HG02763 (cell line): ENCODE measurements at regions not wholly inside any gene's neighbourhood (a gene's known extent, or its start where the extent isn't known, plus 50 kb on each side); places are given as distances from the start of the nearest gene placed in this dataset.
"Not testable (repeated sequence)": the region's sequence is repeated elsewhere in the genome, so short reads cannot be mapped to it uniquely, and the experiment has no call there.

Experiments
- ATAC-seq: cut with Tn5 transposase; IDR thresholded peaks from one replicate; pipeline ENCODE4 v1.9.1; 2021; ENCODE audit warnings: mild to moderate bottlenecking, moderate library complexity; ENCODE audit not compliant: unreplicated experiment

DNA sequence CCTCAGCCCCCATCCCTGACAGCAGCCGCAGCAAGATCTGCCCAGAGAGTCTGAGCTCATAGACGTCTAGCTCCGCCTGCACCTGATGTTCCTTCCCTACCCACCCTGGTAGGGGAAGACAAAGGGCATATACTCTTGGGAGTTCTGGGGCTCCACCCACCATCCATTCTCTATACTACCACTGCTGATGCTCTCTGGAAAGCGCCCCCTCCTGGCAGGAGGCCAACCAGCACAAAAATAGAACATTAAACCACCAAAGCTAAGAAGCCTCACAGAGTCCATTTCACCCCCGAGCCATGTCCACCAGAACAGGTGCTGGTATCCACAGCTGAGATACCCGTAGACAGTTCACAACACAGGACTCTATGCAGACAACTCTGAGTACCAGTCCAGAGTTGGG lies 662.6 kb upstream of the FAM98A start:
- ATAC-seq = no peak

DNA sequence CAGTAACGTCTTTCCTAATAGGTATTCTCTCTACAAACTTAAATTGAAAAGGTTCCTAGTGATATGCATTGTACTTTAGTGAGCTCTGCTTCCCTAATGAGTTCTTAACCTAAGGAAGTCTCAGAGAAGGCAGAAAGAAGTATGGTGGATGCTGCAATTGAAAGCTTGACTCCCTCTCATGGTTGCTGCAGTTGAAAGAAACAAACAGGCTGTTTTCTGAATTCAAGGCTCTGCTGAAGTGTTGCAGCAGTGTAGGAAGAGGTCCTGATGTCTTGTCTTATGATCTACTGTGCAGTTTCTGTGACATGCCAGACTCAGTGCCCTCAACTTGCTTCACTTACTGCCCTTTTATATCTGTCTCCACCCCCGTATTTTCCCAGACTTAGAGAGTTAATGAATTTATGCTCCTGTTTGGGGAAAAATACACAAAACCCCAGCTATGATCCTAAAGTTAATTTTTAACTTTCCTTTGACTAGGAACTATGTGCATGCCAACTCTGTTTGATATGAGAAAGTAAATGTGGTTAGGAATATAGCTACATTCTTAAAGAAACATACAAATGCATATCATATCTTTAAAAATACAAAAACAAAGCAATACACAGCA lies 655.3 kb upstream of the FAM98A start:
- no peak for ATAC-seq

- ATAC-seq = no peak
Measured at GRCh38 chr2:34252111-34252510, 653.0 kb upstream of the FAM98A start.

DNA sequence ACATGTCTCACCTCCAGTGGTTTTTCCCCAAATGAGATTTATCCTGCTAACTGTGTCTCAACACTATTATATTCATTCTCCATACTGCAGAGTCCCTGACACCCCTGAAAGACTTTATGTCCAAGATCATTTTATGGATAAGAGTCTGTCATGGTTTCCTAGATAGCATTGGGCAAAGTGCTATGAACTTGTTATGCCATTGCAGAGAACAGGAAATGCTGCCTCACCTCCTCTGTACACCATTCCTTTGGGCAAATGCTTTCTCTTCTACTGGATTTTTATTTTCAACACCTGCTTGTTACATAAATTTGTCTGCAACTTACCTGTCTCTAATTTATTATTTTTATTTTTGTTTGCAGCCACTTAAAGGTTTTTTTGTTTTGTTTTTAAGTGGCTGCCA lies 652.5 kb upstream of the FAM98A start:
- ATAC-seq = no peak

DNA sequence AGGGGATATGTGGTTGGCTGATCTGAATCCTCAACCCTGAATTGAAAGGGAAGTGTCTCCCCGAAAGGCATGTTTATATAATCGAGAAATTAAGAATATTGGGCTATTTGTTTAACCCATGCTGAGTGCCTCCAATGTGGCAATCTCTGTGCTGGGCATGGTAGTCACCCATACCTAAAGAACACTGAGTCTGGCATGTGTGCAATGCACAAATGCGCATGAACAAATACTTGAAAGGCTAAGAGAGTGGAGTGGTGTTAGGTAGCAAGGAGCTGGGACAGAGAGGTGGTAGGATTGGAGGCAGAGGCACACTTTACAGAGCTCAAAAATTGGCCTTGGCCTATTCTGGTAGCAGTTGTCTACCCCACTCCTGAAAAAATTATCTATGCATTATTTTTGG lies 645.1 kb upstream of the FAM98A start:
- no peak for ATAC-seq

DNA sequence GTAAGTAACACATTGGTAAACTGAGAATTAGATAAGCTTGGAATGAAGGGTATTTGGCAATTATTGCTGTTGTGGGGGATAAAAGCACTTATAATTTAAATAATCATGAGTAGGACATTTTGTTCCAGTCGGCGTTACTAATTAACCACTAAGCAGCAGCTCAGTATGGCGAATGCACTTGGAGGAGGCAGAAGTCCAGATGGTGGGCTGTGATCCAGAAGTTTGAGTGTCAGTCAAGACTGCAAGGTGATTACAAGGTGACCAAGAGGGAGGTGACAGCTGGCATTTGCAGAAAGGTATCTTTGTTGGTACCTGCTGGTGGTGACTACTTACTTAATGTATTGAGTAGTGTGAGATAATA lies 643.6 kb upstream of the FAM98A start:
- ATAC-seq = no peak

GRCh38 chr2:34241905-34242762 lies 643.0 kb upstream of the FAM98A start:
- ATAC-seq = no peak

GRCh38 chr2:34239511-34239910 lies 640.4 kb upstream of the FAM98A start:
- ATAC-seq = no peak

- no peak for ATAC-seq
Measured at GRCh38 chr2:34234823-34235222, 635.7 kb upstream of the FAM98A start.

- no peak for ATAC-seq
Measured at GRCh38 chr2:34229998-34230397, 630.9 kb upstream of the FAM98A start.

- no peak for ATAC-seq
Measured at GRCh38 chr2:34215174-34215573, 616.1 kb upstream of the FAM98A start.

DNA sequence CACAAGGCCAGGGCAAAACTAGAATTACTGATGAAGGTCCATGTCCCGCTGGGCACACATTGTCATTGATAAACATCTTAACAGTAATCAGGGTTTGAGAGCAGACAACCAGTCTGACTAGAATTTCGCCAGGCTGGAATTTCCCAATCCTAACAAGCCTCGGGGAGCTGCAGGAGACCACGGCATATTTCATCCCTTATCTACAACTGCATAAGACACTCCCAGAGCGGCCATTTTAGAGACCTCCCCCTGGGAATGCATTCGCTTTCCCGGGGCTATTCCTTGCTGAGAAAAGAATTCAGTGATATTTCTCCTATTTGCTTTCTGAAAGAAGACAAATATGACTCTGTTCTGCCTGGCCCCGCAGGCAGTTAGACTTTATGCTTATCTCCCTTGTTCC lies 611.3 kb upstream of the FAM98A start:
- ATAC-seq = not testable (repeated sequence)

- no peak for ATAC-seq
Measured at GRCh38 chr2:34204560-34204959, 605.5 kb upstream of the FAM98A start.

DNA sequence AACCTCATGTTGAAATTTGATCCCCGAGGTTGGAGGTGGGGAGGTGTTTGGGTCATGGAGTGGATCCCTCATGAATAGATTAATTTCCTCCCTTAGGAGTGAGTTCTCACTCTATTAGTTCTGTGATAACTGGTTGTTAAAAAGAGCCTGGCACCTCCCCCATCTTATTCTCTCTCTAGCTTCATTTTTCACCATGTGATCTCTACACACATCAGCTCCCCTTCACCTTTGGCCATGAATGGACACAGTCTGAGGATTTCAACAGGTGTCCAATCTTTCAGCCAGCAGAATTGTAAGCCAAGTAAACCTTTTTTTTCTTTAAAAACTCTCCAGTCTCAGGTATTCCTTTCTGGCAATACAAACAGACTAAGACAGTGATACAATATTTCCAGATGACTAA lies 602.0 kb upstream of the FAM98A start:
- ATAC-seq = no peak

DNA sequence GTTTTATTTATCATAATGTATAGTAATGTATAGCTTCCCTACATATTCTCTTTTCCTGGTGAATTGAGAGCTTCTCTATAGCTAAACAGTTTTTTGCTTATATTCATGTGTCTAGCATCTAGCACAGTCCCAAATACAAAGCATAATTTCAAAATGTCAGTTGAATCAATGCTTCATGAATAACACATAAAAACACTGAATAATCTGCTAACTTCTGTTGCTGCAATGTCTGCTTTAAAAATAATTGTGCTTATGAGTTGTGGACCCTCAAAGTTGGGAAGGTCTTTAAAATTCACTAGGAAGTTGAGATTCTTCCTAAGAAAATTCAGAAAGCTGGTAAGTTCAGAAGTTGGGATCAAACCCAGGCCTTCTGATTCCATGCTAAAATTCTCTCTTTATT lies 600.9 kb upstream of the FAM98A start:
- ATAC-seq = no peak

- no peak for ATAC-seq
Measured at GRCh38 chr2:34193164-34193563, 594.1 kb upstream of the FAM98A start.

DNA sequence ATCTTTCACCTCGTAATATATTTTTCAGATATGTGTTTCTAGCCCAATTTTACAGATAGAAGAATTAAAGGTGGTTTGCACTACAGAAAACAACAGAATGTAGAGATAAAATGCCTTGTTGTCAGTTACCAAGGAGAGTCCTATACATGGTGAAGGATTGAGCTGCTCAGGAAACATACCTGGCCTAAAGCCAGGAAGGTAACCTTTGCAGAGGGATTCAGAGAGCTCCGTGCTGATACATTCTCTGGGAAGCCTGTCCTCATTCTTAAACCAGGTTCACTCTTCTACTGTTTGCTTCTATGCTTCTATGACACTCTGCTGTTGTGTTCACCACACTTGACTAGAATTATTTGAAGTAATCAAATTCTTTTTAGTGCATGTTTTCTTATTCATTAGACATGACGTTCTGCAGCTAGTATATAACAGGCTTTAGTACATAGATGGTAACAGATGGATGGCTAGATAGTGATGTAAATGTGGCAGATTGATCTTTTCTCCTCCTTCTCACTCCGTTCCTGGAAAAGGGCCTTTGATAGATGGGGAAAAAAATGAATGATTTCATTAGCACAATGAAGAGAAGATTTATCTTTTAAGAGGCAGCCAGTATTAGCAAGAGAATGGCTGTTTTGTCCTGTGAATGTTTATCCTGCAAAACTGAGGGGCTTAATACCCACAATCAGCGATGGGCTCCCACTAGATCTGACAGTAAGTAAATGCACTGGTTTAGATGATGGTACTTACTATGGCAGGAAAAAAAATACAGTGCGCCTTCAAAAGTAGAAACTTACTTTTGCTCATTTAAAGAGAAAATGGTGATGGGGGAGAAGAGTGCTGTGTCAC lies 589.6 kb upstream of the FAM98A start:
- no peak for ATAC-seq

- ATAC-seq = no peak
Measured at GRCh38 chr2:34179511-34179910, 580.4 kb upstream of the FAM98A start.

DNA sequence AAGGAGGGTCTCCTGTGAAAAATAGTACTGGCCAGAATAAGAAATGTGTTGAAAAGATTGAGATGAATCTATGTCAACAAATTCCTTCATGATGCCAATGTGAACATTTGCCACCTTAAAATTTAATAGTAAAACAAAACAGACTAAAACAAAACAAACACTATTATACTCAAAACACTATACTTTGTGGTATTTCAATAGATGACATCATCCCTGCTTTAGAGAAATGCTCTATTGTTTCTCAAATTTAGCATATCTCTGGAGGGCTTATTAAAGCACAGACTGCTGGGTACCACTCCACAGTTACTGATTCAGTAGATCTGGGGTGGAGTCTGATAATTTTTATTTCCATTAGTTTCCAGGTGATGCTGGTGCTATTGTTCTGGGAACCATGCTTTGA lies 579.4 kb upstream of the FAM98A start:
- ATAC-seq = no peak

- ATAC-seq = no peak
Measured at GRCh38 chr2:34176693-34177092, 577.6 kb upstream of the FAM98A start.

- ATAC-seq = no peak
Measured at GRCh38 chr2:34174506-34174905, 575.4 kb upstream of the FAM98A start.

DNA sequence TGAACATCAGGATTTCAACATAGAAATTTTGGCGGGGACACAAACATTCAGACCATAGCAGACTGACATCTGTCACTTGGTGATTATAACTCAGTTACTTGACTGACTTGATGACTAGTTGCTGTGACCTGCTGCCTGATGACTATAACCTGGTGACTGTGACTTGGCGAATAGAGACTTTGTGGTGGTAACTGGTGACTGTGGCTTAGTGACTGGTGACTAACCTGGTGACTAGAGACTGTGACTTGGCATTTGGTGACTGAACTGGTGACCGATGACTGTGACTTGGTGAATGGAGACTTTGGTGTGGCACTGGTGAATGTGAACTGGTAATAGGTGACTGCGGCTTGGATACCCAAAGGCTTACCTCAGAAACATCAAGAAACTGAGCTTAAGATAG lies 563.1 kb upstream of the FAM98A start:
- no peak for ATAC-seq
